Vagina (tissue), 2 donors: ENCODE measurements at regions not wholly inside any gene's neighbourhood (a gene's known extent, or its start where the extent isn't known, plus 50 kb on each side); places are given as distances from the start of the nearest gene placed in this dataset.

Source experiments
- DNase-seq, 2 donors: peaks; one replicate each; pipeline ENCODE4 v3.0.0-alpha.2; 2017; ENCODE audit errors: extremely low spot score in 2 of 2
- H3K27ac ChIP-seq: fragments of 200-600 bp; sonication (generic); one replicate; pipeline ENCODE4 v1.5.1; 2019
- H3K27me3 ChIP-seq: fragments of 200-600 bp; sonication (generic); one replicate; pipeline ENCODE4 v1.5.1; 2019
- H3K36me3 ChIP-seq, 2 donors: fragments of 200-600 bp; sonication (generic); one replicate each; pipeline ENCODE4 v1.5.1; 2017 to 2019
- H3K4me1 ChIP-seq: fragments of 200-600 bp; sonication (generic); one replicate; pipeline ENCODE4 v1.5.1; 2019
- H3K4me3 ChIP-seq, 2 donors: fragments of 200-600 bp; sonication (generic); 1 replicate in 1 of 2; 2 replicates in 1 of 2; pipeline ENCODE4 v1.5.1; 2016 to 2019
- H3K9me3 ChIP-seq: fragments of 200-600 bp; sonication (generic); one replicate; pipeline ENCODE4 v1.5.1; 2019
- CTCF ChIP-seq, 3 experiments: fragments of 450-650 bp in 2 of 3; fragments of 200-600 bp in 1 of 3; sonication (generic) in 1 of 3; IDR thresholded peaks; one replicate each; pipeline ENCODE4 v1.5.1; 2017 to 2019; ENCODE audit warnings: antibody characterized with exemption in 3 of 3, mild to moderate bottlenecking in 2 of 3, moderate library complexity in 2 of 3
- POLR2A ChIP-seq, 2 donors: fragments of 450-650 bp; IDR thresholded peaks; one replicate each; pipeline ENCODE4 v1.6.1; 2017; ENCODE audit warnings: antibody characterized with exemption in 2 of 2, mild to moderate bottlenecking in 2 of 2, moderate library complexity in 2 of 2
- POLR2AphosphoS5 ChIP-seq, 2 donors: sonication (generic); formaldehyde crosslinking; IDR thresholded peaks; one replicate each; pipeline ENCODE4 v1.9.0; 2017; ENCODE audit warnings: antibody characterized with exemption in 2 of 2, mild to moderate bottlenecking in 2 of 2, low read depth in 1 of 2; ENCODE audit not compliant: insufficient read depth in 1 of 2
- intact Hi-C: fragments of 100-400 bp; cut with DNase I; formaldehyde crosslinking; loops from one replicate; pipeline ENCODE4 v1.15.1; 2023

DNA sequence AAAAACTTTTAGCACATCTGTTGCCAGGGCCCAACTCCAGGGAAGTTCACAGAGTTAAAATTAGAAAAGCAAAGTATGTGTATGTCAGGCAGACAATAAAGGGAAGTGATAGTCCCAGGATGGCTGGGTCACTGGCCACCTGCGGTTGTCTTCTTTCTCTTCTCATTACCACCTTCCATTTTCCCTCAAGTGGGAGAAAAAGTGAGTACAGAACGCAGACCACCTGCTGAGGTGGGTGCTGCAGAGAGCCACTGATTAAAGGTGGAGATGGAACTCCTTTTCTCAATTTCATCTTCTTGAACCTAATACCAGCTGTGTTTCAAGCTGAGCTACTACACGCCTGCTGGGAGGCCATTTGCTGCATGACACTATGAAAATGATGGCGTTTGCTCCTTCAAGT lies 88.8 kb upstream of the PDE4B start:
- TF ChIP-seq POLR2AphosphoS5 (IDR thresholded peaks at IDR 0.05; ENCODE audit: insufficient read depth in 1 of 2, low read depth in 1 of 2) (no peak), CTCF (IDR thresholded peaks at IDR 0.05) (no peak), POLR2A (IDR thresholded peaks at IDR 0.05) (no peak)
- Histone ChIP-seq H3K27ac (no peak overlapping the region), H3K4me3 (no peak overlapping the region), H3K36me3 (no peaks in the 10 kb centered on the region), H3K27me3 (no peaks in the 10 kb centered on the region), H3K4me1 (no peaks in the 10 kb centered on the region), H3K9me3 (no peaks in the 10 kb centered on the region)
- DNase-seq, result no peak
- intact Hi-C loops, result no loop called here

DNA sequence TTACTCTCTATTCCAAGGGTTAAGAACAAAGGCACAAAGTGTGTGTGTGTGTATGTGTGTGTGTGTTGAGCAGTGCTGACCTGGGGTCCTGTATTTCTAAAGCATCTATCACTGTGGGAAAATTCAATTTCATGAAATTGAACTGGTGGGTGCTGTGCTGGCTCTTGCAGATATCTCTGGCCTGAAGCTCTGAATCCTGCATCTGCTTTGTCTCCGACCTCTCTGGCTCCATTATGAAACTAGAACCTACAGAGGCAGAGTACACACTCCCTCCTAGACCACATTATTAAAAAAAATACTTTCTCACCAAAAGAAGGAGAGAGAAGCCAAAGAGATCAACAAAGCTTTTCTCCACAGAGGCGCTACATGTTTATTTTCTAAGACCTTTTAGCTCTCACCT lies 88.4 kb upstream of the PDE4B start:
- H3K9me3 ChIP-seq, result no peaks in the 10 kb centered on the region
- H3K27ac ChIP-seq, result no peak overlapping the region
- TF ChIP-seq POLR2AphosphoS5 (IDR thresholded peaks at IDR 0.05; ENCODE audit: insufficient read depth in 1 of 2, low read depth in 1 of 2) (no peak), CTCF (IDR thresholded peaks at IDR 0.05) (no peak), POLR2A (IDR thresholded peaks at IDR 0.05) (no peak)
- no peaks in the 10 kb centered on the region for H3K27me3 ChIP-seq
- DNase-seq, result no peak
- intact Hi-C loops, result no loop called here
- H3K4me3 ChIP-seq, result no peak overlapping the region
- H3K36me3 ChIP-seq, result no peaks in the 10 kb centered on the region
- no peaks in the 10 kb centered on the region for H3K4me1 ChIP-seq

DNA sequence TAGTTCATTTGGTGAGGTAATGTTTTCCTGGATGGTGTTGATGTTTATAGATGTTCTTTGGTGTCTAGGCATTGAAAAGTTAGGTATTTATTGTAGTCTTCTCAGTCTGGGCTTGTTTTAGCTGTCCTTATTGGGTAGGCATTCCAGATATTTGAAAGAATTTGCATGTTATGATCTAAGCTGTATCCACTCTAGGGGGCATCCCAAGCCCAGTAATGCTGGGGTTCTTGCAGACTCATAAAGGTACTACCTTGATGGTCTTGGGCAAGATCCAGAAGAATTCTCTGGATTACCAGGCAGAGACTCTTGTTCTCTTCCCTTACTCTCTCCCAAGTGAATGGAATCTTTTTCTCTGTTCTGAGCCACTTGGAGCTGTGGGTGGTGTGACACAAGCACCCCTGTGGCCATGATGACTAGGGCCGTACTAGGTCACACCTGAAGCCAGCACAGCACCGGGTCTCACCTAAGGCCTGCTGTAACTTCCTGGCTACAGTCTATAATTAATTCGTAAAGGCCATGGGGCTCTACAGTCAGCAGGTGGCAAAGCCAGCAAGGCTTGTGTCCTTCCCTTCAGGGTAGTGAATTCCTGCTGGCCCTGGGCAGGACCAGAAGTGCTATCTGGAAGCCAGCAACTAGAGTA lies 74.8 kb upstream of the PDE4B start:
- Histone ChIP-seq H3K27ac (no peak overlapping the region), H3K9me3 (no peaks in the 10 kb centered on the region), H3K4me1 (no peaks in the 10 kb centered on the region), H3K27me3 (no peaks in the 10 kb centered on the region), H3K4me3 (no peak overlapping the region), H3K36me3 (no peaks in the 10 kb centered on the region)
- intact Hi-C loops, result no loop called here
- DNase-seq, result no peak
- TF ChIP-seq CTCF (IDR thresholded peaks at IDR 0.05) (no peak), POLR2AphosphoS5 (IDR thresholded peaks at IDR 0.05; ENCODE audit: insufficient read depth in 1 of 2, low read depth in 1 of 2) (no peak), POLR2A (IDR thresholded peaks at IDR 0.05) (no peak)

GRCh38 chr1:65719391-65719790 lies 73.3 kb upstream of the PDE4B start:
- no peaks in the 10 kb centered on the region for H3K4me1 ChIP-seq
- no peak overlapping the region for H3K27ac ChIP-seq
- no peak overlapping the region for H3K4me3 ChIP-seq
- H3K36me3 ChIP-seq, result no peaks in the 10 kb centered on the region
- TF ChIP-seq POLR2AphosphoS5 (IDR thresholded peaks at IDR 0.05; ENCODE audit: insufficient read depth in 1 of 2, low read depth in 1 of 2) (no peak), CTCF (IDR thresholded peaks at IDR 0.05) (no peak), POLR2A (IDR thresholded peaks at IDR 0.05) (no peak)
- intact Hi-C loops, result no loop called here
- DNase-seq, result no peak
- H3K27me3 ChIP-seq, result no peaks in the 10 kb centered on the region
- H3K9me3 ChIP-seq, result no peaks in the 10 kb centered on the region

GRCh38 chr1:65722461-65722860 lies 70.2 kb upstream of the PDE4B start:
- H3K27ac ChIP-seq, result no peak overlapping the region
- intact Hi-C loops, result no loop called here

More at GRCh38 chr1:65722461-65722860, 70.2 kb upstream of the PDE4B start:
- Histone ChIP-seq H3K4me1 (no peaks in the 10 kb centered on the region), H3K27me3 (no peaks in the 10 kb centered on the region), H3K9me3 (no peaks in the 10 kb centered on the region), H3K4me3 (no peak overlapping the region), H3K36me3 (no peaks in the 10 kb centered on the region)
- TF ChIP-seq POLR2A (IDR thresholded peaks at IDR 0.05) (no peak), CTCF (IDR thresholded peaks at IDR 0.05) (no peak), POLR2AphosphoS5 (IDR thresholded peaks at IDR 0.05; ENCODE audit: insufficient read depth in 1 of 2, low read depth in 1 of 2) (no peak)
- no peak for DNase-seq
